Neural progenitor cell (in vitro differentiated cells): ENCODE measurements at regions not wholly inside any gene's neighbourhood (a gene's known extent, or its start where the extent isn't known, plus 50 kb on each side); places are given as distances from the start of the nearest gene placed in this dataset.

ENCODE experiments used
- EZH2 ChIP-seq: fragments of 200-600 bp; sonication (generic); IDR thresholded peaks from 2 replicates; pipeline ENCODE4 v1.6.1; 2017; ENCODE audit warnings: antibody characterized with exemption, mild to moderate bottlenecking, moderate library complexity
- EZH2phosphoT487 ChIP-seq: fragments of 200-600 bp; sonication (generic); IDR thresholded peaks from 2 replicates; pipeline ENCODE4 v1.6.1; 2017; ENCODE audit warnings: antibody characterized with exemption
- TF ChIP-seq, protein P1 (sequence below): fragments of 200-600 bp; sonication (generic); IDR thresholded peaks from 2 replicates; pipeline ENCODE4 v1.5.1; 2017; ENCODE audit warnings: antibody characterized with exemption, mild to moderate bottlenecking

DNA sequence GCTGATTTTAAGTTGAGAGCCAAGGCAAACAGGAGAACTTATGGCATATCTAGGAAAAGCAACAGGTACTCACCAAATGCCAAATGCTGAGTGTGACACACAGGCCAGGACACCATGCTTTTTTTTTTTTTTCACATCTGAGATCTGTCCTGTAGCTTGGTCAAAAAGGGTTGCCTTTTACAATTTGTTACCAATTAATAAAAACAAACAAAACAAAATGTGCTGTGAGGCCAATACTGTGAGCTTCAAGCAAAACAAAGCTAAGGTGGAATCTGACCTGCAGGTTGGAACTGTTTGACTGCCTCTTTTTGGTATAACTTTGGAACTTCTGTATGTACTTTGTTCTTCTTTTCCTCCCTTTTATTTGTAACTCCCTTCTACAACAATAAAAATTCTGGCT, 548.5 kb upstream of the IGFBP7 start:
- TF ChIP-seq, protein P1, sequence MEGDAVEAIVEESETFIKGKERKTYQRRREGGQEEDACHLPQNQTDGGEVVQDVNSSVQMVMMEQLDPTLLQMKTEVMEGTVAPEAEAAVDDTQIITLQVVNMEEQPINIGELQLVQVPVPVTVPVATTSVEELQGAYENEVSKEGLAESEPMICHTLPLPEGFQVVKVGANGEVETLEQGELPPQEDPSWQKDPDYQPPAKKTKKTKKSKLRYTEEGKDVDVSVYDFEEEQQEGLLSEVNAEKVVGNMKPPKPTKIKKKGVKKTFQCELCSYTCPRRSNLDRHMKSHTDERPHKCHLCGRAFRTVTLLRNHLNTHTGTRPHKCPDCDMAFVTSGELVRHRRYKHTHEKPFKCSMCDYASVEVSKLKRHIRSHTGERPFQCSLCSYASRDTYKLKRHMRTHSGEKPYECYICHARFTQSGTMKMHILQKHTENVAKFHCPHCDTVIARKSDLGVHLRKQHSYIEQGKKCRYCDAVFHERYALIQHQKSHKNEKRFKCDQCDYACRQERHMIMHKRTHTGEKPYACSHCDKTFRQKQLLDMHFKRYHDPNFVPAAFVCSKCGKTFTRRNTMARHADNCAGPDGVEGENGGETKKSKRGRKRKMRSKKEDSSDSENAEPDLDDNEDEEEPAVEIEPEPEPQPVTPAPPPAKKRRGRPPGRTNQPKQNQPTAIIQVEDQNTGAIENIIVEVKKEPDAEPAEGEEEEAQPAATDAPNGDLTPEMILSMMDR, result no peak
- TF ChIP-seq EZH2phosphoT487, result no peak
- TF ChIP-seq EZH2, result no peak
